ENCODE measurements at regions not wholly inside any gene's neighbourhood (a gene's known extent, or its start where the extent isn't known, plus 50 kb on each side); places are given as distances from the start of the nearest gene placed in this dataset.

DNA sequence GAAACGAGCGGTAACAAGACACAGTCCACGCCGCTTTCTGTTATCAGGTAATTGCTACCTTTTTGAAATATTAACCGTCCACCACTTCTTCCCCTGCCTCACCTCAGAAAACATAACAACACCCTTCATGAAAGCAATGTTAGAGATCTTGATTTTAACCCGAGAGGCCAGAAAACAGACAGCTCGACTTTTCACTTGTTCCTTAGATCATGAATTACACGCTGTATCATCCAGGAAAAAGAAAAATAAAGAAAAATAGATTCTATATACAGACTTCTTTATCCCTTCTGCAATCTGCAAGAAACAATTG, 957.1 kb upstream of the SOX9 start:
- TF ChIP-seq, protein P1, sequence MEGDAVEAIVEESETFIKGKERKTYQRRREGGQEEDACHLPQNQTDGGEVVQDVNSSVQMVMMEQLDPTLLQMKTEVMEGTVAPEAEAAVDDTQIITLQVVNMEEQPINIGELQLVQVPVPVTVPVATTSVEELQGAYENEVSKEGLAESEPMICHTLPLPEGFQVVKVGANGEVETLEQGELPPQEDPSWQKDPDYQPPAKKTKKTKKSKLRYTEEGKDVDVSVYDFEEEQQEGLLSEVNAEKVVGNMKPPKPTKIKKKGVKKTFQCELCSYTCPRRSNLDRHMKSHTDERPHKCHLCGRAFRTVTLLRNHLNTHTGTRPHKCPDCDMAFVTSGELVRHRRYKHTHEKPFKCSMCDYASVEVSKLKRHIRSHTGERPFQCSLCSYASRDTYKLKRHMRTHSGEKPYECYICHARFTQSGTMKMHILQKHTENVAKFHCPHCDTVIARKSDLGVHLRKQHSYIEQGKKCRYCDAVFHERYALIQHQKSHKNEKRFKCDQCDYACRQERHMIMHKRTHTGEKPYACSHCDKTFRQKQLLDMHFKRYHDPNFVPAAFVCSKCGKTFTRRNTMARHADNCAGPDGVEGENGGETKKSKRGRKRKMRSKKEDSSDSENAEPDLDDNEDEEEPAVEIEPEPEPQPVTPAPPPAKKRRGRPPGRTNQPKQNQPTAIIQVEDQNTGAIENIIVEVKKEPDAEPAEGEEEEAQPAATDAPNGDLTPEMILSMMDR (IDR thresholded peaks at IDR 0.05; ENCODE audit: insufficient read depth, low read length, poor library complexity, severe bottlenecking): no peak
- no peak for TF ChIP-seq EZH2phosphoT487 (conservative IDR thresholded peaks at IDR 0.05; ENCODE audit: low read length)
